ENCODE measurements at regions not wholly inside any gene's neighbourhood (a gene's known extent, or its start where the extent isn't known, plus 50 kb on each side); places are given as distances from the start of the nearest gene placed in this dataset.

DNA sequence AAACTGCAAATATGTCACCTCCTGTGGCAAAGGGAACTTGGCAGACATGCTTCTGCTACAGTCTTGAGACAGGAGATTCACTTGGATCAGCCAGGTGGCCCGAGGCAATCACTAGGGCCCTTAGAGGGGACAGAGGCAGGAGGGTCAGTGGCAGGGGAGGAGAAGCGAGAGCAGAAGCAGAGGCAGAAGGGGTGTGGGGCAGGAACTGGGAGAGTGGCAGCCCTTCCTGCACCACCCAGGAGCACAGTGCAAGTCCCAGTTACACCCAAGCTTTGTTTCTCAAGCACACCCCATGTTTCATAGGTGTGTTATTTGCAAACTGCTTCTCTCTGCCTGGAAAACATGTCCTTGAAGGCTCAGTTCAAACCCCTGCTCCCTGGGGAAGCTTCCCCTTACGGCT lies 309.7 kb upstream of the MYT1L start:
- CTCF ChIA-PET, result no interaction called here
- Histone ChIP-seq H3K9me3 (ENCODE audit: control insufficient read depth, insufficient read depth, low read length) (peaks cover 40% of the 10 kb centered on the region), H2AK5ac (ENCODE audit: low read depth, low read length) (no peak overlapping the region)

More for the DNA sequence above, 309.7 kb upstream of the MYT1L start:
- Histone ChIP-seq H3K4me3 (ENCODE audit: insufficient read depth, low read depth, low read length) (no peak overlapping the region), H2BK120ac (ENCODE audit: low read depth, low read length) (no peak overlapping the region), H2BK20ac (ENCODE audit: low read depth, low read length) (no peak overlapping the region), H3K4ac (ENCODE audit: low read depth, low read length) (no peak overlapping the region), H3K23ac (ENCODE audit: low read depth, low read length) (no peak overlapping the region), H4K8ac (ENCODE audit: low read depth in 2 of 2, low read length in 2 of 2) (no peak overlapping the region), H4K91ac (ENCODE audit: insufficient read depth, low read depth, low read length) (no peak overlapping the region), H3K36me3 (ENCODE audit: control insufficient read depth, insufficient read depth, low read length) (no peaks in the 10 kb centered on the region), H3K14ac (replicated peaks; ENCODE audit: low read depth, low read length) (no peak overlapping the region), H4K20me1 (ENCODE audit: insufficient read depth, low read length) (no peaks in the 10 kb centered on the region), H2AFZ (replicated peaks; ENCODE audit: low read length, poor library complexity) (no peak overlapping the region), H4K5ac (ENCODE audit: low read depth, low read length) (no peak overlapping the region), H3K9ac (ENCODE audit: low read depth, low read length) (no peak overlapping the region), H2BK5ac (ENCODE audit: low read depth, low read length, poor library complexity, severe bottlenecking) (no peak overlapping the region), H3K9me1 (ENCODE audit: insufficient read depth, low read length) (no peaks in the 10 kb centered on the region), H3K4me1 (ENCODE audit: control insufficient read depth, insufficient read depth, low read length) (no peaks in the 10 kb centered on the region), H3K4me2 (ENCODE audit: low read depth, low read length) (no peak overlapping the region), H3K18ac (ENCODE audit: low read depth, low read length) (no peak overlapping the region), H3K56ac (ENCODE audit: extremely low read depth, insufficient read depth, low read length) (no peak overlapping the region), H2AK9ac (replicated peaks; ENCODE audit: low read depth, low read length, poor library complexity) (no peak overlapping the region), H3K27me3 (ENCODE audit: control insufficient read depth, insufficient read depth, low read length) (no peaks in the 10 kb centered on the region), H3K27ac (ENCODE audit: insufficient read depth, low read length) (no peak overlapping the region), H2BK15ac (ENCODE audit: low read depth, low read length) (no peak overlapping the region), H3K79me1 (ENCODE audit: low read depth in 1 of 2, low read length in 2 of 2) (no peaks in the 10 kb centered on the region)
- whole genome bisulfite sequencing, 2 experiments (ENCODE audit: extremely low coverage in 2 of 2, insufficient read length in 1 of 2), result 20% methylated on average over 1 of the region's 3 CpGs; no CpG with 5 or more reads in 1 of the 2 experiments
- dilution Hi-C loops (cut with HindIII; ENCODE audit: low sequenced_read_pairs, unreplicated experiment), result no loop called here
- TF ChIP-seq NFE2L2 (IDR thresholded peaks at IDR 0.05; ENCODE audit: low read depth, low read length) (no peak), BHLHE40 (IDR thresholded peaks at IDR 0.05; ENCODE audit: low read depth, low read length) (no peak), FOS (IDR thresholded peaks at IDR 0.05; ENCODE audit: low read depth, low read length) (no peak), RFX5 (IDR thresholded peaks at IDR 0.05; ENCODE audit: low read depth, low read length) (no peak), SMC3 (IDR thresholded peaks at IDR 0.05; ENCODE audit: low read depth, low read length) (no peak), POLR2A (IDR thresholded peaks at IDR 0.05; ENCODE audit: low read depth, low read length) (no peak), MAZ (IDR thresholded peaks at IDR 0.05; ENCODE audit: borderline replicate concordance, low read depth, low read length) (no peak), MXI1 (IDR thresholded peaks at IDR 0.05; ENCODE audit: borderline replicate concordance, low read depth, low read length) (no peak)
- TF ChIP-seq, protein P1, sequence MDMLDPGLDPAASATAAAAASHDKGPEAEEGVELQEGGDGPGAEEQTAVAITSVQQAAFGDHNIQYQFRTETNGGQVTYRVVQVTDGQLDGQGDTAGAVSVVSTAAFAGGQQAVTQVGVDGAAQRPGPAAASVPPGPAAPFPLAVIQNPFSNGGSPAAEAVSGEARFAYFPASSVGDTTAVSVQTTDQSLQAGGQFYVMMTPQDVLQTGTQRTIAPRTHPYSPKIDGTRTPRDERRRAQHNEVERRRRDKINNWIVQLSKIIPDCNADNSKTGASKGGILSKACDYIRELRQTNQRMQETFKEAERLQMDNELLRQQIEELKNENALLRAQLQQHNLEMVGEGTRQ (IDR thresholded peaks at IDR 0.05; ENCODE audit: low read depth, low read length), result no peak
- TF ChIP-seq, protein P2, sequence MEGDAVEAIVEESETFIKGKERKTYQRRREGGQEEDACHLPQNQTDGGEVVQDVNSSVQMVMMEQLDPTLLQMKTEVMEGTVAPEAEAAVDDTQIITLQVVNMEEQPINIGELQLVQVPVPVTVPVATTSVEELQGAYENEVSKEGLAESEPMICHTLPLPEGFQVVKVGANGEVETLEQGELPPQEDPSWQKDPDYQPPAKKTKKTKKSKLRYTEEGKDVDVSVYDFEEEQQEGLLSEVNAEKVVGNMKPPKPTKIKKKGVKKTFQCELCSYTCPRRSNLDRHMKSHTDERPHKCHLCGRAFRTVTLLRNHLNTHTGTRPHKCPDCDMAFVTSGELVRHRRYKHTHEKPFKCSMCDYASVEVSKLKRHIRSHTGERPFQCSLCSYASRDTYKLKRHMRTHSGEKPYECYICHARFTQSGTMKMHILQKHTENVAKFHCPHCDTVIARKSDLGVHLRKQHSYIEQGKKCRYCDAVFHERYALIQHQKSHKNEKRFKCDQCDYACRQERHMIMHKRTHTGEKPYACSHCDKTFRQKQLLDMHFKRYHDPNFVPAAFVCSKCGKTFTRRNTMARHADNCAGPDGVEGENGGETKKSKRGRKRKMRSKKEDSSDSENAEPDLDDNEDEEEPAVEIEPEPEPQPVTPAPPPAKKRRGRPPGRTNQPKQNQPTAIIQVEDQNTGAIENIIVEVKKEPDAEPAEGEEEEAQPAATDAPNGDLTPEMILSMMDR (conservative IDR thresholded peaks at IDR 0.05; ENCODE audit: low read depth, low read length), result no peak
- TF ChIP-seq, protein P3, sequence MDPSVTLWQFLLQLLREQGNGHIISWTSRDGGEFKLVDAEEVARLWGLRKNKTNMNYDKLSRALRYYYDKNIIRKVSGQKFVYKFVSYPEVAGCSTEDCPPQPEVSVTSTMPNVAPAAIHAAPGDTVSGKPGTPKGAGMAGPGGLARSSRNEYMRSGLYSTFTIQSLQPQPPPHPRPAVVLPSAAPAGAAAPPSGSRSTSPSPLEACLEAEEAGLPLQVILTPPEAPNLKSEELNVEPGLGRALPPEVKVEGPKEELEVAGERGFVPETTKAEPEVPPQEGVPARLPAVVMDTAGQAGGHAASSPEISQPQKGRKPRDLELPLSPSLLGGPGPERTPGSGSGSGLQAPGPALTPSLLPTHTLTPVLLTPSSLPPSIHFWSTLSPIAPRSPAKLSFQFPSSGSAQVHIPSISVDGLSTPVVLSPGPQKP (IDR thresholded peaks at IDR 0.05; ENCODE audit: borderline replicate concordance, low read depth, low read length), result no peak
- in situ Hi-C loops (cut with MboI; ENCODE audit: low sequenced_read_pairs), result no loop called here
- intact Hi-C loops (cut with micrococcal nuclease), result no loop called here
- POLR2A ChIA-PET (ENCODE audit: unreplicated experiment), result no interaction called here
- DNase-seq, result no peak
- no TSS peak for BruUV-seq (replicated peaks)
- ATAC-seq (ENCODE audit: low read depth), result no peak
